Neutrophil (primary cell): ENCODE measurements at regions not wholly inside any gene's neighbourhood (a gene's known extent, or its start where the extent isn't known, plus 50 kb on each side); places are given as distances from the start of the nearest gene placed in this dataset.

Experiments
- H3K27ac ChIP-seq: fragments of 200-600 bp; sonication (generic); 2 replicates; pipeline ENCODE4 v1.5.1; 2016; ENCODE audit warnings: mild to moderate bottlenecking, moderate library complexity
- H3K27me3 ChIP-seq: fragments of 200-600 bp; sonication (generic); 2 replicates; pipeline ENCODE4 v1.6.0; 2016; ENCODE audit warnings: mild to moderate bottlenecking
- H3K36me3 ChIP-seq: fragments of 200-600 bp; sonication (generic); 2 replicates; pipeline ENCODE4 v1.5.1; 2017
- H3K4me1 ChIP-seq, 2 experiments: fragments of 200-600 bp in 1 of 2; sonication (generic) in 1 of 2; 1 replicate in 1 of 2; 2 replicates in 1 of 2; pipeline versions ENCODE4 v1.5.1 to v1.6.1; 2013 to 2016; ENCODE audit warnings: low read depth in 1 of 2, low read length in 1 of 2, mild to moderate bottlenecking in 1 of 2, moderate library complexity in 1 of 2; ENCODE audit not compliant: control insufficient read depth in 1 of 2, insufficient read depth in 1 of 2
- H3K4me3 ChIP-seq, 2 experiments: fragments of 200-600 bp in 1 of 2; sonication (generic) in 1 of 2; 1 replicate in 1 of 2; 2 replicates in 1 of 2; pipeline ENCODE4 v1.5.1; 2013 to 2016; ENCODE audit warnings: low read depth in 1 of 2, low read length in 1 of 2, mild to moderate bottlenecking in 1 of 2, moderate library complexity in 1 of 2
- H3K9me3 ChIP-seq: fragments of 200-600 bp; sonication (generic); 2 replicates; pipeline ENCODE4 v1.5.1; 2016
- TF ChIP-seq, protein P1 (sequence below): fragments of 200-600 bp; sonication (generic); IDR thresholded peaks from 2 replicates; pipeline ENCODE4 v1.5.1; 2016; ENCODE audit warnings: antibody characterized with exemption

DNA sequence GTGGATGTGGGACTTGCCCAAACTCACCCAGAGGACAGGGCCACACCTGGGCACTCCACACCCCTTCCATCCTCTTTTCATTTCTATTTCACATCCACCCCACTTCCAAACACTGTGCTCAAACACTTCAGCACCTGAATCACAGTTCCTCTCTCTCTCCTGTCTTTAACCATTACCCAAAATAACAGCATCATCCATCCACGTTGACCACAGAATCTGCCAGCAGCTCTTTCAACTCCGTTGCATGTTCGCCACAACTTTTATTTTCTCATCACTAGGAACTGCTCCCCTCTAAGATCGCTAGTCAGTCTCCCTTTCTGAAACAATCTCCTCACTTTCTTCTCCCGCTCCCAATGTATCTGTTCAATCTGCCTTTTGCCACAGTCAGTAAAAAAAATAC, 121.6 kb upstream of the HNRNPA3 start:
- H3K4me3 ChIP-seq = no peak overlapping the region
- no peak overlapping the region for H3K27ac ChIP-seq
- TF ChIP-seq, protein P1, sequence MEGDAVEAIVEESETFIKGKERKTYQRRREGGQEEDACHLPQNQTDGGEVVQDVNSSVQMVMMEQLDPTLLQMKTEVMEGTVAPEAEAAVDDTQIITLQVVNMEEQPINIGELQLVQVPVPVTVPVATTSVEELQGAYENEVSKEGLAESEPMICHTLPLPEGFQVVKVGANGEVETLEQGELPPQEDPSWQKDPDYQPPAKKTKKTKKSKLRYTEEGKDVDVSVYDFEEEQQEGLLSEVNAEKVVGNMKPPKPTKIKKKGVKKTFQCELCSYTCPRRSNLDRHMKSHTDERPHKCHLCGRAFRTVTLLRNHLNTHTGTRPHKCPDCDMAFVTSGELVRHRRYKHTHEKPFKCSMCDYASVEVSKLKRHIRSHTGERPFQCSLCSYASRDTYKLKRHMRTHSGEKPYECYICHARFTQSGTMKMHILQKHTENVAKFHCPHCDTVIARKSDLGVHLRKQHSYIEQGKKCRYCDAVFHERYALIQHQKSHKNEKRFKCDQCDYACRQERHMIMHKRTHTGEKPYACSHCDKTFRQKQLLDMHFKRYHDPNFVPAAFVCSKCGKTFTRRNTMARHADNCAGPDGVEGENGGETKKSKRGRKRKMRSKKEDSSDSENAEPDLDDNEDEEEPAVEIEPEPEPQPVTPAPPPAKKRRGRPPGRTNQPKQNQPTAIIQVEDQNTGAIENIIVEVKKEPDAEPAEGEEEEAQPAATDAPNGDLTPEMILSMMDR = no peak
- H3K27me3 ChIP-seq = no peaks in the 10 kb centered on the region
- H3K4me1 ChIP-seq = no peaks in the 10 kb centered on the region
- no peaks in the 10 kb centered on the region for H3K9me3 ChIP-seq
- no peaks in the 10 kb centered on the region for H3K36me3 ChIP-seq

GRCh38 chr2:177093371-177093770, 119.2 kb upstream of the HNRNPA3 start:
- Histone ChIP-seq H3K9me3 (no peaks in the 10 kb centered on the region), H3K4me3 (no peak overlapping the region), H3K36me3 (no peaks in the 10 kb centered on the region), H3K4me1 (no peaks in the 10 kb centered on the region), H3K27ac (no peak overlapping the region), H3K27me3 (no peaks in the 10 kb centered on the region)
- TF ChIP-seq, protein P1 = no peak

- Histone ChIP-seq H3K27me3 (no peaks in the 10 kb centered on the region), H3K36me3 (no peaks in the 10 kb centered on the region), H3K27ac (no peak overlapping the region), H3K4me1 (no peaks in the 10 kb centered on the region), H3K4me3 (no peak overlapping the region), H3K9me3 (no peaks in the 10 kb centered on the region)
- TF ChIP-seq, protein P1 = no peak
These were observed 114.5 kb upstream of the HNRNPA3 start for GRCh38 chr2:177098001-177098613.

GRCh38 chr2:177101930-177102329, 110.7 kb upstream of the HNRNPA3 start:
- Histone ChIP-seq H3K27me3 (no peaks in the 10 kb centered on the region), H3K27ac (no peak overlapping the region), H3K9me3 (no peaks in the 10 kb centered on the region), H3K4me1 (no peaks in the 10 kb centered on the region), H3K36me3 (no peaks in the 10 kb centered on the region), H3K4me3 (no peak overlapping the region)
- TF ChIP-seq, protein P1 = no peak

GRCh38 chr2:177106212-177106611, 106.4 kb upstream of the HNRNPA3 start:
- no peak overlapping the region for H3K27ac ChIP-seq
- H3K9me3 ChIP-seq = no peaks in the 10 kb centered on the region
- no peaks in the 10 kb centered on the region for H3K4me1 ChIP-seq
- TF ChIP-seq, protein P1 = no peak
- H3K27me3 ChIP-seq = no peaks in the 10 kb centered on the region
- no peaks in the 10 kb centered on the region for H3K36me3 ChIP-seq
- no peak overlapping the region for H3K4me3 ChIP-seq

- H3K27ac ChIP-seq = no peak overlapping the region
- H3K4me3 ChIP-seq = no peak overlapping the region
- H3K4me1 ChIP-seq = no peaks in the 10 kb centered on the region
- no peaks in the 10 kb centered on the region for H3K9me3 ChIP-seq
- no peaks in the 10 kb centered on the region for H3K27me3 ChIP-seq
- H3K36me3 ChIP-seq = no peaks in the 10 kb centered on the region
- TF ChIP-seq, protein P1 = no peak
These were observed 103.7 kb upstream of the HNRNPA3 start for GRCh38 chr2:177108890-177109289.
